ENCODE measurements at regions not wholly inside any gene's neighbourhood (a gene's known extent, or its start where the extent isn't known, plus 50 kb on each side); places are given as distances from the start of the nearest gene placed in this dataset.

- Histone ChIP-seq H3K9me2 (ENCODE audit: insufficient read depth) (no peaks in the 10 kb centered on the region), H3K36me3 (ENCODE audit: insufficient read depth) (no peaks in the 10 kb centered on the region), H3K4me1 (ENCODE audit: insufficient read depth) (no peaks in the 10 kb centered on the region), H3K79me2 (replicated peaks; ENCODE audit: insufficient read depth) (no peaks in the 10 kb centered on the region), H3F3A (replicated peaks; ENCODE audit: low read depth) (no peaks in the 10 kb centered on the region), H4K20me1 (replicated peaks; ENCODE audit: insufficient read depth) (no peaks in the 10 kb centered on the region), H3K27ac (ENCODE audit: low read depth) (no peak overlapping the region), H3K4me2 (no peak overlapping the region), H2AFZ (no peak overlapping the region), H3K4me3 (no peak overlapping the region), H3K27me3 (ENCODE audit: insufficient read depth) (no peaks in the 10 kb centered on the region)
- Mint-ChIP-seq H3K9me3 (no peaks in the 10 kb centered on the region), H3K27me3 (ENCODE audit: insufficient read depth, low read depth, poor library complexity) (peaks cover 2% of the 10 kb centered on the region), H3K27ac (no peak overlapping the region), H3K4me3 (no peak overlapping the region), H3K4me1 (peaks cover 3% of the 10 kb centered on the region; the same call in 2 of the 3 replicates), H3K36me3 (ENCODE audit: low read depth) (no peaks in the 10 kb centered on the region; the same call in 2 of the 3 replicates)
- no peak for TF ChIP-seq NANOG (IDR thresholded peaks at IDR 0.05; ENCODE audit: borderline replicate concordance)
- TF ChIP-seq EZH2phosphoT487 (IDR thresholded peaks at IDR 0.05; ENCODE audit: unreplicated experiment): no peak
- no peak for TF ChIP-seq STAT1 (IDR thresholded peaks at IDR 0.05; ENCODE audit: unreplicated experiment)
- DNase-seq (ENCODE audit: low spot score) (no peak), ATAC-seq (no peak)
Measured at GRCh38 chr7:97377713-97378112, 260.2 kb downstream of the SDHAF3 start.

- DNase-seq (ENCODE audit: low spot score) (no peak), ATAC-seq (no peak)
- no peaks in the 10 kb centered on the region for H3K9me3 Mint-ChIP-seq
Measured at GRCh38 chr7:97381815-97382554, 264.5 kb downstream of the SDHAF3 start.

More at GRCh38 chr7:97381815-97382554, 264.5 kb downstream of the SDHAF3 start:
- Histone ChIP-seq H3K9me2 (ENCODE audit: insufficient read depth) (no peaks in the 10 kb centered on the region), H2AFZ (no peak overlapping the region), H3K4me2 (no peak overlapping the region), H3K27me3 (ENCODE audit: insufficient read depth) (no peaks in the 10 kb centered on the region), H3K79me2 (replicated peaks; ENCODE audit: insufficient read depth) (no peaks in the 10 kb centered on the region), H3K4me3 (no peak overlapping the region), H3K27ac (ENCODE audit: low read depth) (no peak overlapping the region), H3F3A (replicated peaks; ENCODE audit: low read depth) (no peaks in the 10 kb centered on the region), H4K20me1 (replicated peaks; ENCODE audit: insufficient read depth) (no peaks in the 10 kb centered on the region), H3K4me1 (ENCODE audit: insufficient read depth) (no peaks in the 10 kb centered on the region), H3K36me3 (ENCODE audit: insufficient read depth) (no peaks in the 10 kb centered on the region)
- Mint-ChIP-seq H3K4me3 (no peak overlapping the region), H3K36me3 (ENCODE audit: low read depth) (no peaks in the 10 kb centered on the region), H3K4me1 (no peaks in the 10 kb centered on the region), H3K27ac (no peak overlapping the region), H3K27me3 (ENCODE audit: insufficient read depth, low read depth, poor library complexity) (no peaks in the 10 kb centered on the region)
- TF ChIP-seq CTCF (conservative IDR thresholded peaks at IDR 0.05; ENCODE audit: low read depth in 2 of 2) (0 out of 4 replicates have a peak, but pooled peaks of 1 of the 2 experiments have one; percentile 20), ZNF462 (CRISPR knock-in tag; IDR thresholded peaks at IDR 0.05) (no peak)

Data from GM23338 (cell line).